ENCODE measurements at regions not wholly inside any gene's neighbourhood (a gene's known extent, or its start where the extent isn't known, plus 50 kb on each side); places are given as distances from the start of the nearest gene placed in this dataset.

DNA sequence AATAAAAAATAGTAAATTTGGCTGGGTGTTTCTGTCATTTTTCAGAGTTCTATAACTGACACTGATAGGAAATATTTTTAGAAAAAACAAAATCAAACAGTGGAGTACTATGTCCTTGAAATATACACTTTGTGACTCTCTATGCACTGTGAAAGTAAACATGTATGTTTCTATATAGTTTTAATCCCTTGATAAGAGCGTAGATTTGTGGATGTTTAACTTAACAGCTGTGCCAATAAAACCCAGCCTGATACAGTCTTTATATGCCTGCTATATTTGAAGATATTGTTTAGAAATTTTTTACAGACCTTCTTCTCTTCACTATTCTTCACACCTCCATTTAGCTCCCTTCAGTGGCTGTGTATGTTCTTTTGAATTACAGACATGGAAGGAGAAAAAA, 473.3 kb upstream of the FZD8 start:
- TF ChIP-seq, protein P1, sequence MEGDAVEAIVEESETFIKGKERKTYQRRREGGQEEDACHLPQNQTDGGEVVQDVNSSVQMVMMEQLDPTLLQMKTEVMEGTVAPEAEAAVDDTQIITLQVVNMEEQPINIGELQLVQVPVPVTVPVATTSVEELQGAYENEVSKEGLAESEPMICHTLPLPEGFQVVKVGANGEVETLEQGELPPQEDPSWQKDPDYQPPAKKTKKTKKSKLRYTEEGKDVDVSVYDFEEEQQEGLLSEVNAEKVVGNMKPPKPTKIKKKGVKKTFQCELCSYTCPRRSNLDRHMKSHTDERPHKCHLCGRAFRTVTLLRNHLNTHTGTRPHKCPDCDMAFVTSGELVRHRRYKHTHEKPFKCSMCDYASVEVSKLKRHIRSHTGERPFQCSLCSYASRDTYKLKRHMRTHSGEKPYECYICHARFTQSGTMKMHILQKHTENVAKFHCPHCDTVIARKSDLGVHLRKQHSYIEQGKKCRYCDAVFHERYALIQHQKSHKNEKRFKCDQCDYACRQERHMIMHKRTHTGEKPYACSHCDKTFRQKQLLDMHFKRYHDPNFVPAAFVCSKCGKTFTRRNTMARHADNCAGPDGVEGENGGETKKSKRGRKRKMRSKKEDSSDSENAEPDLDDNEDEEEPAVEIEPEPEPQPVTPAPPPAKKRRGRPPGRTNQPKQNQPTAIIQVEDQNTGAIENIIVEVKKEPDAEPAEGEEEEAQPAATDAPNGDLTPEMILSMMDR (IDR thresholded peaks at IDR 0.05) = no peak
- no peak for TF ChIP-seq POLR2A (IDR thresholded peaks at IDR 0.05)
- Histone ChIP-seq H3K4me1 (peaks cover 0 to 52% (median 16%) of the 10 kb centered on the region in 12 donors), H3K4me3 (no peak overlapping the region), H3K27ac (peak overlapping the region in 1 of 12 donors; percentile 4), H3K36me3 (no peaks in the 10 kb centered on the region), H3K9me3 (no peaks in the 10 kb centered on the region), H3K27me3 (no peaks in the 10 kb centered on the region)
- no peak for ATAC-seq
- intact Hi-C loops (cut with DNase I) = no loop called here
- 86 to 89% (median 87%) methylated on average over 1 of the region's 1 CpG for WGBS, 4 donors
- no peak for DNase-seq

DNA sequence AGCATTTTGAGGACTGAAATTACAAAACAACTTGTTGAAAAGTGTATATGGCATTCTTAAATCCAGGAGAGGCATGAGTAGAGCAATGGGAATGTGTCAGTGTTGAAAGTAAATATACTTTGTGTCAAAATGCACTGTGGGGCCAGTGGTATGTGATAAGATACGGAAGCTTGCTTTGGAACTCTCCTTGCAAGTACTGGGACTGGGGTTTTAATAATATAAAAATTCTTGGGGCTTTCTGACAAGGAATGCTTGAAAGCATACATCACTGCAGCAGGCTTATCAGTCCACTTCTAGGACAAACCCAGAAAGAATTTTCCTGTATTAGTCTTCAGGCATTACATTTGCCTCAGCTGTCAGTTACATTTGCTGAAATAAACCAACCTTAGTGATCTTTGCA, 472.8 kb upstream of the FZD8 start:
- intact Hi-C loops (cut with DNase I) = no loop called here
- DNase-seq = no peak
- peak overlapping the region in 1 of 12 donors; percentile 4 for H3K27ac ChIP-seq
- TF ChIP-seq, protein P1 (IDR thresholded peaks at IDR 0.05) = no peak
- TF ChIP-seq POLR2A (IDR thresholded peaks at IDR 0.05) = no peak
- H3K4me1 ChIP-seq = peaks cover 0 to 48% (median 16%) of the 10 kb centered on the region in 12 donors
- WGBS, 4 donors = 37 to 50% (median 42%) methylated on average over 1 of the region's 1 CpG
- no peak overlapping the region for H3K4me3 ChIP-seq
- H3K9me3 ChIP-seq = no peaks in the 10 kb centered on the region
- peak in 2 of 4 donors; percentile 24 to 64 for ATAC-seq
- H3K36me3 ChIP-seq = no peaks in the 10 kb centered on the region
- H3K27me3 ChIP-seq = no peaks in the 10 kb centered on the region

DNA sequence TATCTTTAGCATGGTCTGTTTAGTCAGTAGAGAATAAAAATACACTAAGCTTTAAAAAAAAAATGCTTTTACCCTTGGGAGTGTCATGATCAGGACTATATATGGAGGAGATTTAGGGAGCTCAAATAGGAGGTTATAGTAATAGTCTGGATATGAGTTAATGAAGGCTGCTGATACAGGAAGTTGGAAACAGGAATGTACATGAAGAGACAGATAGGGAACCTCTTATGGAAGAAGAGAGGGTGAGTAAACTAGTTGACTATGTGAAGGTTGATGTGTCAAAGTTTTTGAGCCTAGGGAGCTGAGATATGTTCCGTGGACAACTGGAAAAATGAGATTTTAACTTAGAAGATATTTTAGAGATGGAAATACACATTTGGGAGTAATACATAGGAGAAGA, 472.0 kb upstream of the FZD8 start:
- Histone ChIP-seq H3K4me3 (no peak overlapping the region), H3K4me1 (peaks cover 0 to 41% (median 16%) of the 10 kb centered on the region in 12 donors), H3K9me3 (no peaks in the 10 kb centered on the region), H3K27ac (no peak overlapping the region), H3K27me3 (no peaks in the 10 kb centered on the region), H3K36me3 (no peaks in the 10 kb centered on the region)
- TF ChIP-seq POLR2A (IDR thresholded peaks at IDR 0.05) = no peak
- TF ChIP-seq, protein P1 (IDR thresholded peaks at IDR 0.05) = no peak
- intact Hi-C loops (cut with DNase I) = no loop called here
- 55 to 67% (median 55%) methylated on average over 1 of the region's 1 CpG for WGBS, 4 donors
- ATAC-seq (no peak), DNase-seq (no peak)

DNA sequence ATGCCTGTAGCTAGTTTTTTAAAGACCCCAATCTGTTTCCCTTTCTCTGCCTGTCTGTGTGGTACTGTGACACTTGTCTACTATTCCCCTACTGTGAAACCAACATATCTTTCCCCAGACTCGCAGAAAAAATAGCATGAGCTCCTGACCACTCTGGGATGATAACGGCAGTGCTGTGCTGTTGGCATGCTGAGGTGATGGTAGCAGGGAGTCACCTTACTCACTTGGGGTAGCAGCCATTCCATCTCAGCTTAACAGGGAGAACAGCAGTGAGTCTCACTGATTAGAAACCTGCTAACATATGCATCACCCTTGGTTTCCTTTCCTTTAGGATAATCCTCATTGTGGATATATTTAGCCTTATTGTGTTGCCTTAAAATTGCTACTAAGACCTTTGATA, 469.6 kb upstream of the FZD8 start:
- ATAC-seq (peak in 1 of 4 donors; percentile 24), DNase-seq (no peak)
- H3K4me1 ChIP-seq = peaks cover 0 to 25% (median 13%) of the 10 kb centered on the region in 12 donors
- H3K4me3 ChIP-seq = no peak overlapping the region
- peaks cover 0 to 3% (median 0%) of the 10 kb centered on the region in 12 donors for H3K9me3 ChIP-seq
- intact Hi-C loops (cut with DNase I) = no loop called here
- TF ChIP-seq, protein P1 (IDR thresholded peaks at IDR 0.05) = no peak
- TF ChIP-seq POLR2A (IDR thresholded peaks at IDR 0.05) = no peak
- 43 to 54% (median 51%) methylated on average over 2 of the region's 2 CpGs for WGBS, 4 donors
- H3K27ac ChIP-seq = no peak overlapping the region
- H3K36me3 ChIP-seq = no peaks in the 10 kb centered on the region
- no peaks in the 10 kb centered on the region for H3K27me3 ChIP-seq
